Sigmoid colon (tissue), 4 donors: ENCODE measurements at regions not wholly inside any gene's neighbourhood (a gene's known extent, or its start where the extent isn't known, plus 50 kb on each side); places are given as distances from the start of the nearest gene placed in this dataset.

Source experiments
- POLR2A ChIP-seq, 2 donors: fragments of 450-650 bp; IDR thresholded peaks; one replicate each; pipeline ENCODE4 v1.6.1; 2016; ENCODE audit warnings: antibody characterized with exemption in 2 of 2, mild to moderate bottlenecking in 2 of 2, moderate library complexity in 2 of 2
- POLR2AphosphoS5 ChIP-seq, 4 donors: sonication (generic); formaldehyde crosslinking; IDR thresholded peaks; one replicate each; pipeline ENCODE4 v1.6.1; 2017; ENCODE audit warnings: antibody characterized with exemption in 4 of 4
- TF ChIP-seq, protein P1 (sequence below), 4 experiments: fragments of 450-650 bp in 3 of 4; fragments of 200-600 bp in 1 of 4; IDR thresholded peaks; one replicate each; pipeline ENCODE4 v1.5.1; 2016 to 2019; ENCODE audit warnings: antibody characterized with exemption in 4 of 4, mild to moderate bottlenecking in 3 of 4, moderate library complexity in 2 of 4

- TF ChIP-seq, protein P1, sequence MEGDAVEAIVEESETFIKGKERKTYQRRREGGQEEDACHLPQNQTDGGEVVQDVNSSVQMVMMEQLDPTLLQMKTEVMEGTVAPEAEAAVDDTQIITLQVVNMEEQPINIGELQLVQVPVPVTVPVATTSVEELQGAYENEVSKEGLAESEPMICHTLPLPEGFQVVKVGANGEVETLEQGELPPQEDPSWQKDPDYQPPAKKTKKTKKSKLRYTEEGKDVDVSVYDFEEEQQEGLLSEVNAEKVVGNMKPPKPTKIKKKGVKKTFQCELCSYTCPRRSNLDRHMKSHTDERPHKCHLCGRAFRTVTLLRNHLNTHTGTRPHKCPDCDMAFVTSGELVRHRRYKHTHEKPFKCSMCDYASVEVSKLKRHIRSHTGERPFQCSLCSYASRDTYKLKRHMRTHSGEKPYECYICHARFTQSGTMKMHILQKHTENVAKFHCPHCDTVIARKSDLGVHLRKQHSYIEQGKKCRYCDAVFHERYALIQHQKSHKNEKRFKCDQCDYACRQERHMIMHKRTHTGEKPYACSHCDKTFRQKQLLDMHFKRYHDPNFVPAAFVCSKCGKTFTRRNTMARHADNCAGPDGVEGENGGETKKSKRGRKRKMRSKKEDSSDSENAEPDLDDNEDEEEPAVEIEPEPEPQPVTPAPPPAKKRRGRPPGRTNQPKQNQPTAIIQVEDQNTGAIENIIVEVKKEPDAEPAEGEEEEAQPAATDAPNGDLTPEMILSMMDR (IDR thresholded peaks at IDR 0.05) = no peak
- no peak for TF ChIP-seq POLR2A (IDR thresholded peaks at IDR 0.05)
- no peak for TF ChIP-seq POLR2AphosphoS5 (IDR thresholded peaks at IDR 0.05)
Observed at GRCh38 chr2:126839796-126840195, 58.9 kb upstream of the TEX51 start.
